MG63 (cell line): ENCODE measurements at regions not wholly inside any gene's neighbourhood (a gene's known extent, or its start where the extent isn't known, plus 50 kb on each side); places are given as distances from the start of the nearest gene placed in this dataset.
"Not testable (repeated sequence)": the region's sequence is repeated elsewhere in the genome, so short reads cannot be mapped to it uniquely, and the experiment has no call there.

Experiments
- DNase-seq: peaks from one replicate; pipeline ENCODE4 v3.0.0-alpha.2; 2020
- H3K27me3 ChIP-seq: fragments of 250-450 bp; sonication (Bioruptor Pico); 2 replicates; pipeline ENCODE4 v1.5.1; 2020; ENCODE audit warnings: mild to moderate bottlenecking, moderate library complexity
- H3K36me3 ChIP-seq: fragments of 250-450 bp; sonication (Bioruptor Pico); 2 replicates; pipeline ENCODE4 v1.5.1; 2020; ENCODE audit warnings: mild to moderate bottlenecking, moderate library complexity
- H3K4me3 ChIP-seq: fragments of 250-450 bp; sonication (Bioruptor Pico); 2 replicates; pipeline ENCODE4 v1.5.1; 2020; ENCODE audit warnings: mild to moderate bottlenecking, moderate library complexity
- H3K9me3 ChIP-seq: fragments of 250-450 bp; sonication (Bioruptor Pico); 2 replicates; pipeline ENCODE4 v1.5.1; 2020; ENCODE audit warnings: mild to moderate bottlenecking, moderate library complexity

GRCh38 chr1:79704067-79704466 is 697.5 kb upstream of the ADGRL4 start:
- DNase-seq = no peak
- Histone ChIP-seq H3K36me3 (no peaks in the 10 kb centered on the region), H3K9me3 (no peaks in the 10 kb centered on the region), H3K27me3 (no peaks in the 10 kb centered on the region), H3K4me3 (no peak overlapping the region)

- DNase-seq, H3K27me3 ChIP-seq, H3K36me3 ChIP-seq, H3K4me3 ChIP-seq, H3K9me3 ChIP-seq: not testable (repeated sequence)
These were observed 695.9 kb upstream of the ADGRL4 start for GRCh38 chr1:79702336-79702999.

GRCh38 chr1:79695138-79695537 is 688.6 kb upstream of the ADGRL4 start:
- DNase-seq = no peak
- Histone ChIP-seq H3K36me3 (no peaks in the 10 kb centered on the region), H3K4me3 (no peak overlapping the region), H3K27me3 (no peaks in the 10 kb centered on the region), H3K9me3 (no peaks in the 10 kb centered on the region)

GRCh38 chr1:79694241-79694640 is 687.7 kb upstream of the ADGRL4 start:
- no peak overlapping the region for H3K4me3 ChIP-seq

GRCh38 chr1:79693441-79694114 is 687.0 kb upstream of the ADGRL4 start:
- Histone ChIP-seq H3K36me3 (no peaks in the 10 kb centered on the region), H3K9me3 (no peaks in the 10 kb centered on the region), H3K27me3 (no peaks in the 10 kb centered on the region), H3K4me3 (no peak overlapping the region)
- DNase-seq = no peak

More at GRCh38 chr1:79694241-79694640, 687.7 kb upstream of the ADGRL4 start:
- Histone ChIP-seq H3K9me3 (no peaks in the 10 kb centered on the region), H3K27me3 (no peaks in the 10 kb centered on the region), H3K36me3 (no peaks in the 10 kb centered on the region)
- no peak for DNase-seq

- Histone ChIP-seq H3K9me3 (no peaks in the 10 kb centered on the region), H3K27me3 (no peaks in the 10 kb centered on the region), H3K4me3 (no peak overlapping the region), H3K36me3 (no peaks in the 10 kb centered on the region)
- DNase-seq = no peak
These were observed 686.0 kb upstream of the ADGRL4 start for GRCh38 chr1:79692519-79692918.

GRCh38 chr1:79688932-79689331 is 682.4 kb upstream of the ADGRL4 start:
- Histone ChIP-seq H3K36me3 (no peaks in the 10 kb centered on the region), H3K4me3 (no peak overlapping the region), H3K27me3 (no peaks in the 10 kb centered on the region), H3K9me3 (no peaks in the 10 kb centered on the region)
- no peak for DNase-seq

- no peaks in the 10 kb centered on the region for H3K9me3 ChIP-seq
- DNase-seq = no peak
- H3K36me3 ChIP-seq = no peaks in the 10 kb centered on the region
- no peaks in the 10 kb centered on the region for H3K27me3 ChIP-seq
- no peak overlapping the region for H3K4me3 ChIP-seq
These were observed 676.9 kb upstream of the ADGRL4 start for GRCh38 chr1:79683420-79683819.

GRCh38 chr1:79682478-79682877 is 675.9 kb upstream of the ADGRL4 start:
- Histone ChIP-seq H3K9me3 (no peaks in the 10 kb centered on the region), H3K27me3 (no peaks in the 10 kb centered on the region), H3K4me3 (no peak overlapping the region), H3K36me3 (no peaks in the 10 kb centered on the region)
- DNase-seq = no peak

GRCh38 chr1:79681382-79681781 is 674.9 kb upstream of the ADGRL4 start:
- Histone ChIP-seq H3K9me3 (no peaks in the 10 kb centered on the region), H3K27me3 (no peaks in the 10 kb centered on the region), H3K4me3 (no peak overlapping the region), H3K36me3 (no peaks in the 10 kb centered on the region)
- DNase-seq = no peak

- Histone ChIP-seq H3K27me3 (no peaks in the 10 kb centered on the region), H3K36me3 (no peaks in the 10 kb centered on the region), H3K4me3 (no peak overlapping the region), H3K9me3 (no peaks in the 10 kb centered on the region)
- DNase-seq = no peak
These were observed 673.4 kb upstream of the ADGRL4 start for GRCh38 chr1:79679916-79680315.

GRCh38 chr1:79667848-79668696 is 661.5 kb upstream of the ADGRL4 start:
- DNase-seq = no peak
- H3K4me3 ChIP-seq = no peak overlapping the region

GRCh38 chr1:79667166-79667565 is 660.6 kb upstream of the ADGRL4 start:
- Histone ChIP-seq H3K27me3 (no peaks in the 10 kb centered on the region), H3K9me3 (no peaks in the 10 kb centered on the region), H3K4me3 (no peak overlapping the region), H3K36me3 (no peaks in the 10 kb centered on the region)
- no peak for DNase-seq

More at GRCh38 chr1:79667848-79668696, 661.5 kb upstream of the ADGRL4 start:
- Histone ChIP-seq H3K9me3 (no peaks in the 10 kb centered on the region), H3K36me3 (no peaks in the 10 kb centered on the region), H3K27me3 (no peaks in the 10 kb centered on the region)

- Histone ChIP-seq H3K9me3 (no peaks in the 10 kb centered on the region), H3K27me3 (no peaks in the 10 kb centered on the region), H3K36me3 (no peaks in the 10 kb centered on the region), H3K4me3 (no peak overlapping the region)
- no peak for DNase-seq
These were observed 657.4 kb upstream of the ADGRL4 start for GRCh38 chr1:79663916-79664315.

GRCh38 chr1:79662596-79662995 is 656.1 kb upstream of the ADGRL4 start:
- Histone ChIP-seq H3K4me3 (no peak overlapping the region), H3K9me3 (no peaks in the 10 kb centered on the region), H3K27me3 (no peaks in the 10 kb centered on the region), H3K36me3 (no peaks in the 10 kb centered on the region)
- no peak for DNase-seq

GRCh38 chr1:79660129-79660528 is 653.6 kb upstream of the ADGRL4 start:
- H3K36me3 ChIP-seq = no peaks in the 10 kb centered on the region
- no peaks in the 10 kb centered on the region for H3K9me3 ChIP-seq
- no peak for DNase-seq
- H3K27me3 ChIP-seq = no peaks in the 10 kb centered on the region
- no peak overlapping the region for H3K4me3 ChIP-seq

GRCh38 chr1:79657951-79658658 is 651.6 kb upstream of the ADGRL4 start:
- DNase-seq = no peak
- no peaks in the 10 kb centered on the region for H3K27me3 ChIP-seq
- H3K4me3 ChIP-seq = no peak overlapping the region
- H3K36me3 ChIP-seq = no peaks in the 10 kb centered on the region
- no peaks in the 10 kb centered on the region for H3K9me3 ChIP-seq
